HG02970 (cell line): ENCODE measurements at regions not wholly inside any gene's neighbourhood (a gene's known extent, or its start where the extent isn't known, plus 50 kb on each side); places are given as distances from the start of the nearest gene placed in this dataset.
"Not testable (repeated sequence)": the region's sequence is repeated elsewhere in the genome, so short reads cannot be mapped to it uniquely, and the experiment has no call there.

Experiments
- ATAC-seq: cut with Tn5 transposase; IDR thresholded peaks from one replicate; pipeline ENCODE4 v1.9.1; 2021; ENCODE audit warnings: mild to moderate bottlenecking, moderate library complexity, moderate number of reproducible peaks; ENCODE audit not compliant: unreplicated experiment, low FRiP score

- ATAC-seq = no peak
Observed at GRCh38 chr2:13649918-13650317, 933.2 kb downstream of the TRIB2 start.

GRCh38 chr2:13650586-13651180, 933.9 kb downstream of the TRIB2 start:
- ATAC-seq = no peak

- peak; percentile 63 for ATAC-seq
Observed at GRCh38 chr2:13651684-13652131, 935.0 kb downstream of the TRIB2 start.

GRCh38 chr2:13652531-13653313, 936.0 kb downstream of the TRIB2 start:
- no peak for ATAC-seq

GRCh38 chr2:13654416-13654815, 937.7 kb downstream of the TRIB2 start:
- ATAC-seq = no peak

GRCh38 chr2:13660231-13660630, 943.5 kb downstream of the TRIB2 start:
- ATAC-seq = no peak

GRCh38 chr2:13662055-13662454, 945.3 kb downstream of the TRIB2 start:
- ATAC-seq = no peak

- ATAC-seq = no peak
Observed at GRCh38 chr2:13666582-13667414, 950.1 kb downstream of the TRIB2 start.

GRCh38 chr2:13667415-13667757, 950.6 kb downstream of the TRIB2 start:
- no peak for ATAC-seq

- no peak for ATAC-seq
Observed at GRCh38 chr2:13669607-13670006, 952.9 kb downstream of the TRIB2 start.

GRCh38 chr2:13673821-13674220, 957.1 kb downstream of the TRIB2 start:
- ATAC-seq = not testable (repeated sequence)

- no peak for ATAC-seq
Observed at GRCh38 chr2:13676269-13676668, 956.2 kb upstream of the LRATD1 start.

GRCh38 chr2:13681936-13682335, 950.6 kb upstream of the LRATD1 start:
- no peak for ATAC-seq

GRCh38 chr2:13682540-13683272, 949.8 kb upstream of the LRATD1 start:
- no peak for ATAC-seq

GRCh38 chr2:13686262-13686661, 946.3 kb upstream of the LRATD1 start:
- ATAC-seq = no peak

- ATAC-seq = no peak
Observed at GRCh38 chr2:13694673-13695072, 937.8 kb upstream of the LRATD1 start.

GRCh38 chr2:13696601-13697000, 935.9 kb upstream of the LRATD1 start:
- ATAC-seq = no peak

- no peak for ATAC-seq
Observed at GRCh38 chr2:13698847-13699246, 933.7 kb upstream of the LRATD1 start.

- not testable (repeated sequence) for ATAC-seq
Observed at GRCh38 chr2:13699939-13700338, 932.6 kb upstream of the LRATD1 start.

- no peak for ATAC-seq
Observed at GRCh38 chr2:13711154-13711553, 921.4 kb upstream of the LRATD1 start.

- no peak for ATAC-seq
Observed at GRCh38 chr2:13714466-13714865, 918.1 kb upstream of the LRATD1 start.
